ENCODE measurements at regions not wholly inside any gene's neighbourhood (a gene's known extent, or its start where the extent isn't known, plus 50 kb on each side); places are given as distances from the start of the nearest gene placed in this dataset.

DNA sequence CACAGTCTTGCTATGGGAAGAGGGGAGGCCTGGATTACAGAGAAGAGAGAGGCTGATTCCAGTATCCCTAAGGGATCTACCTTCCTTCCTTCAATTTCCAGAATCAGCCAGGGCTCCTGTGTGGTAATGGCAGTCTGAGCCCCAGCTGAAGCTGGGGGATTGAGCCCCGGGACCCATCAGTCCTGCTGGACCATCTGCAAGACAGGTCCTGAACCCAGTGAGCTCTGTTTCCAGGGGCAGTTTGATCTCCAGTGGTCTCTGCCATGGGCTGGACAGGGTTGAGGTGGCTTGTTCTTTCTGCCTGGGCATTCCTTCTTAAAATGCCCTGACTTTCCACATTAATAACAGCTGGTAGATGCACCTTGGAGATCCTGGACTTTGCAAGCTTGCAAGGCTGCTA lies 685.2 kb downstream of the TBL1XR1 start:
- Histone ChIP-seq H3K9me3 (no peaks in the 10 kb centered on the region), H3K27ac (no peak overlapping the region), H3K36me3 (no peaks in the 10 kb centered on the region), H3K27me3 (no peaks in the 10 kb centered on the region), H3K4me1 (no peaks in the 10 kb centered on the region), H3K4me3 (replicated peaks in 1 of 3) (no peak overlapping the region)
- 90% methylated on average over 1 of the region's 1 CpG; no CpG with 5 or more reads in 1 of the 2 donors for whole genome bisulfite sequencing, 2 donors
- intact Hi-C loops (cut with DNase I) = no loop called here
- TF ChIP-seq, protein P1, sequence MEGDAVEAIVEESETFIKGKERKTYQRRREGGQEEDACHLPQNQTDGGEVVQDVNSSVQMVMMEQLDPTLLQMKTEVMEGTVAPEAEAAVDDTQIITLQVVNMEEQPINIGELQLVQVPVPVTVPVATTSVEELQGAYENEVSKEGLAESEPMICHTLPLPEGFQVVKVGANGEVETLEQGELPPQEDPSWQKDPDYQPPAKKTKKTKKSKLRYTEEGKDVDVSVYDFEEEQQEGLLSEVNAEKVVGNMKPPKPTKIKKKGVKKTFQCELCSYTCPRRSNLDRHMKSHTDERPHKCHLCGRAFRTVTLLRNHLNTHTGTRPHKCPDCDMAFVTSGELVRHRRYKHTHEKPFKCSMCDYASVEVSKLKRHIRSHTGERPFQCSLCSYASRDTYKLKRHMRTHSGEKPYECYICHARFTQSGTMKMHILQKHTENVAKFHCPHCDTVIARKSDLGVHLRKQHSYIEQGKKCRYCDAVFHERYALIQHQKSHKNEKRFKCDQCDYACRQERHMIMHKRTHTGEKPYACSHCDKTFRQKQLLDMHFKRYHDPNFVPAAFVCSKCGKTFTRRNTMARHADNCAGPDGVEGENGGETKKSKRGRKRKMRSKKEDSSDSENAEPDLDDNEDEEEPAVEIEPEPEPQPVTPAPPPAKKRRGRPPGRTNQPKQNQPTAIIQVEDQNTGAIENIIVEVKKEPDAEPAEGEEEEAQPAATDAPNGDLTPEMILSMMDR (IDR thresholded peaks at IDR 0.05) = no peak
- TF ChIP-seq POLR2A (IDR thresholded peaks at IDR 0.05) = no peak
- DNase-seq = no peak

DNA sequence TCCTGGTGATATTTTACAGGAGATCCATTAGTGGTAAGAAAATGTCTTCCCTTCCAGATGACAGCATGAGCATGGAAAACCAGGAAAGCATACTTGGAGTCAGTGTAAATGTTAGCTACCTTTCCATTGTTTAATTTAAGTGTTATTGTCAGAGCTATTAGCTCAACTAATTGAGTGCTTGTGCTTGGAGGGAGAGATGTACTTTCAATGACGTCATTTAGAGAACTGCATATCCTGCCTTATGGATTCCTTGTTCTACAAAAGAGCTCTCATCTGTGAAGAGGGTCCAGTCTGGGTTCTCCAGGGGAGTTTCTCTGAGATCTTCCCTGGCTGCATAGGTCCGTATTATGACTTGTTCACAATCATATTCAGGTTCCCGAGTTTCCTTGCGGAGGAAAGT lies 687.2 kb downstream of the TBL1XR1 start:
- Histone ChIP-seq H3K9me3 (no peaks in the 10 kb centered on the region), H3K27ac (no peak overlapping the region), H3K27me3 (no peaks in the 10 kb centered on the region), H3K36me3 (no peaks in the 10 kb centered on the region), H3K4me3 (replicated peaks in 1 of 3) (no peak overlapping the region), H3K4me1 (no peaks in the 10 kb centered on the region)
- 95 to 98% methylated on average over 4 of the region's 4 CpGs for WGBS, 2 donors
- DNase-seq = no peak
- intact Hi-C loops (cut with DNase I) = no loop called here
- TF ChIP-seq POLR2A (IDR thresholded peaks at IDR 0.05) = no peak
- TF ChIP-seq, protein P1 (IDR thresholded peaks at IDR 0.05) = no peak

DNA sequence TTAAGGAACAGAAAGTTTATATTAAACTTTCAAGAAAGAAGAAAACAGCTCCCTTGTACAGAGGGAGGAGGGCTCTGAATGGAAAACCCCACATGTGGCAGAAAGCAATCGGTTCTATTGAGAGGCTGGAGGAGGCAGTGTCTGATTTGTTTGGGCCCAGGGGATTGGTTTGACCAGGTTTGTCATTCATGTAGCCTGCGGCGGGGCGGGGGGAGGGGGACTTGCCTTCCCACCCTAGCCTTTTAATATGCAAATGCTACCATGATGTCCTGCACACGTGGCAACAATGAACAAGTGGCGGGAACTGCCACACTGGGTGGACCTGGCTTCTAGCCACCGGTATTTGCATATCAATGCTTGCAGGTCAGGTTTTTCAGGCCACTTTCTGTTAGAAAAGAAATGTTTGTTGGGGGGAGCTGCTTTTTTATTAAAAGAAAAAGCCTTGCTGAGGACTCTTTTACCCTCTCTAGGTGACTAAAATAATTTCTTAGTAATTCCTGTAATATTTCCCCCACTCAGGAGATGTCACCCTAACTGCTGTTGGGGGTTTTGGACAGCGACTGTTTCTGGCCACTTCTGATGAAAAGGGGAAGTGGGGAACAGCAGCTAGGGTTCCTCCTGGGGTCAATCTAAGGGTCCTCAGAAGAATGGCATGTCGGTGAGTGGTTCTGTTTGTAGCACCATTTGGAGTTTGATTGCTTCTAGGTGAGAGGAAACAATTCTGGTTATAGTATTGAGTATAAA lies 691.2 kb downstream of the TBL1XR1 start:
- intact Hi-C loops (cut with DNase I) = no loop called here
- Histone ChIP-seq H3K4me1 (no peaks in the 10 kb centered on the region), H3K27ac (no peak overlapping the region), H3K36me3 (no peaks in the 10 kb centered on the region), H3K9me3 (no peaks in the 10 kb centered on the region), H3K4me3 (replicated peaks in 1 of 3) (no peak overlapping the region), H3K27me3 (no peaks in the 10 kb centered on the region)
- TF ChIP-seq, protein P1 (IDR thresholded peaks at IDR 0.05) = no peak
- TF ChIP-seq POLR2A (IDR thresholded peaks at IDR 0.05) = no peak
- no peak for DNase-seq
- 74 to 79% methylated on average over 9 of the region's 9 CpGs for WGBS, 2 donors

DNA sequence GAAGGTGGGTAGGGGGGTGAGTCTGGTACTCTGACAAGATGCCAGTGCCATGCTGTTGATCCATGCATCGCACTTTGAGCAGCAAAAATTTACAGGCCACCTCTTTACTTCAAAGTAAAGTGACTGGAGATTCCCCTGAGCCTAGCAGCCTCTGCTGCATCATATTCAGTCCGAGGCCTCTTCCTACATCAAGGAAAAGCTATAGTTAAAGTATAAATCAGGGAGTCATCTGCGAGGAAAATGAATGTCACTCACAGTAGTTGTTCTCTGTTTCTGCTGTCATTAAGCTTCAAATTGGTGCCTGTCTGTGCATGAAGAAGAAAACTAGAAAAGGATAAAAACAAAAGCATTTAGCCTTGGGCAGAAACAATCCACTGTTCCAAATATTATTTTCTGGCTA lies 706.2 kb downstream of the TBL1XR1 start:
- H3K4me3 ChIP-seq (replicated peaks in 1 of 3) = no peak overlapping the region
- H3K36me3 ChIP-seq = no peaks in the 10 kb centered on the region
- intact Hi-C loops (cut with DNase I) = no loop called here
- H3K27ac ChIP-seq = no peak overlapping the region
- TF ChIP-seq POLR2A (IDR thresholded peaks at IDR 0.05) = no peak
- TF ChIP-seq, protein P1 (IDR thresholded peaks at IDR 0.05) = no peak
- 83 to 86% methylated on average over 3 of the region's 3 CpGs for WGBS, 2 donors
- H3K9me3 ChIP-seq = no peaks in the 10 kb centered on the region
- no peaks in the 10 kb centered on the region for H3K27me3 ChIP-seq
- H3K4me1 ChIP-seq = no peaks in the 10 kb centered on the region
- DNase-seq = no peak

DNA sequence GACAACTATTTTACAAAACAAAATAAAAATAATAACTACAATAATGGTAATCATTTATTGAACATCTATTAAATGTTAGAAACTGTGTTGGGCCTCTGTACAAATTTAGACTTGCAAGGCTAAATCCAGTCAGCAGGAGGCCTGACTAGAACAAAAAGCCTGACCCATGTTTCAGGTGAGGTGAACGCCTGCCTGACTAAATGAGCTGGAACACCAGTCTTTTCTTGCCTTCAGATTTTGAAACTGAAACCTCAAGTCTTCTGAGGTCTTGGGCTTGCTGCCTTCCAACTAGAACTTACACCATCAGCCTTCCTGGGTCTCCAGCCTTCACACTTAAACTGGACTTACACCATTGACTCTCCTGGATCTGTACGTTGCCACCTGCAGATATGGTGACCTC lies 706.9 kb downstream of the TBL1XR1 start:
- H3K36me3 ChIP-seq = no peaks in the 10 kb centered on the region
- no peaks in the 10 kb centered on the region for H3K9me3 ChIP-seq
- no peaks in the 10 kb centered on the region for H3K27me3 ChIP-seq
- DNase-seq = no peak
- no peaks in the 10 kb centered on the region for H3K4me1 ChIP-seq
- no peak overlapping the region for H3K27ac ChIP-seq
- no peak overlapping the region for H3K4me3 ChIP-seq (replicated peaks in 1 of 3)
- 91 to 92% methylated on average over 2 of the region's 2 CpGs for WGBS, 2 donors
- intact Hi-C loops (cut with DNase I) = no loop called here
- TF ChIP-seq, protein P1 (IDR thresholded peaks at IDR 0.05) = no peak
- no peak for TF ChIP-seq POLR2A (IDR thresholded peaks at IDR 0.05)

Measured in thyroid gland (tissue), 4 donors.